ENCODE measurements at regions not wholly inside any gene's neighbourhood (a gene's known extent, or its start where the extent isn't known, plus 50 kb on each side); places are given as distances from the start of the nearest gene placed in this dataset.

- intact Hi-C loops (cut with micrococcal nuclease; ENCODE audit: unreplicated experiment): no loop called here
- TF ChIP-seq CTCF (conservative IDR thresholded peaks at IDR 0.05; ENCODE audit: low read length) (no peak), EZH2phosphoT487 (IDR thresholded peaks at IDR 0.05; ENCODE audit: borderline replicate concordance, low read depth, low read length) (no peak)
- no peaks in the 10 kb centered on the region for H3K79me2 ChIP-seq (ENCODE audit: insufficient read depth, low read depth, low read length)
- 0 out of 2 replicates have a peak, but pooled peaks cover 2% of the 10 kb centered on the region for H3K9me2 ChIP-seq (ENCODE audit: insufficient read depth, low read length)
- no peaks in the 10 kb centered on the region for H4K20me1 ChIP-seq (ENCODE audit: insufficient read depth, low read length)
- peaks cover 24% of the 10 kb centered on the region for H3K9me3 ChIP-seq (ENCODE audit: low read length)
- H3K4me2 ChIP-seq (ENCODE audit: low read length): no peak overlapping the region
- ChIA-PET POLR2A (interaction anchor here (0.6 to 1.7 kb wide), 2 partner anchors 9 to 347 kb away, joined by 3 to 8 read pairs; no protein-coding TSS in a partner anchor), CTCF (ENCODE audit: unreplicated experiment) (no interaction called here)
- H3K4me3 ChIP-seq (ENCODE audit: low read depth, low read length, poor library complexity, severe bottlenecking): no peak overlapping the region
- H2AFZ ChIP-seq (ENCODE audit: low read length): no peak overlapping the region
- no peak overlapping the region for H3K27ac ChIP-seq (ENCODE audit: low read depth, low read length, poor library complexity, severe bottlenecking)
- no peak for DNase-seq (ENCODE audit: low spot score)
- no peaks in the 10 kb centered on the region for H3K4me1 ChIP-seq (ENCODE audit: insufficient read depth, low read length, poor library complexity, severe bottlenecking)
- BruUV-seq (replicated peaks): no TSS peak
- H3K36me3 ChIP-seq (ENCODE audit: insufficient read depth, low read length): no peaks in the 10 kb centered on the region; the same call in 1 of the 2 replicates
Measured at GRCh38 chr4:123496421-123496820, 99.8 kb downstream of the SPRY1 start.

GRCh38 chr4:123497340-123497739 is 100.7 kb downstream of the SPRY1 start:
- Histone ChIP-seq H3K36me3 (ENCODE audit: insufficient read depth, low read length) (no peaks in the 10 kb centered on the region; the same call in 1 of the 2 replicates), H3K4me3 (ENCODE audit: low read depth, low read length, poor library complexity, severe bottlenecking) (no peak overlapping the region), H4K20me1 (ENCODE audit: insufficient read depth, low read length) (no peaks in the 10 kb centered on the region), H3K4me1 (ENCODE audit: insufficient read depth, low read length, poor library complexity, severe bottlenecking) (no peaks in the 10 kb centered on the region), H3K4me2 (ENCODE audit: low read length) (no peak overlapping the region), H3K79me2 (ENCODE audit: insufficient read depth, low read depth, low read length) (no peaks in the 10 kb centered on the region), H3K9me2 (ENCODE audit: insufficient read depth, low read length) (0 out of 2 replicates have a peak, but pooled peaks cover 2% of the 10 kb centered on the region), H2AFZ (ENCODE audit: low read length) (no peak overlapping the region), H3K9me3 (ENCODE audit: low read length) (peaks cover 20% of the 10 kb centered on the region; the same call in 1 of the 2 replicates), H3K27ac (ENCODE audit: low read depth, low read length, poor library complexity, severe bottlenecking) (no peak overlapping the region)
- ChIA-PET POLR2A (no interaction called here), CTCF (ENCODE audit: unreplicated experiment) (no interaction called here)
- intact Hi-C loops (cut with micrococcal nuclease; ENCODE audit: unreplicated experiment): no loop called here
- no peak for DNase-seq (ENCODE audit: low spot score)
- BruUV-seq (replicated peaks): no TSS peak
- TF ChIP-seq EZH2phosphoT487 (IDR thresholded peaks at IDR 0.05; ENCODE audit: borderline replicate concordance, low read depth, low read length) (no peak), CTCF (conservative IDR thresholded peaks at IDR 0.05; ENCODE audit: low read length) (no peak)

- Histone ChIP-seq H3K4me1 (ENCODE audit: insufficient read depth, low read length, poor library complexity, severe bottlenecking) (peaks cover 29% of the 10 kb centered on the region), H3K9me2 (ENCODE audit: insufficient read depth, low read length) (0 out of 2 replicates have a peak, but pooled peaks cover 2% of the 10 kb centered on the region), H3K4me2 (ENCODE audit: low read length) (no peak overlapping the region), H3K79me2 (ENCODE audit: insufficient read depth, low read depth, low read length) (no peaks in the 10 kb centered on the region), H3K9me3 (ENCODE audit: low read length) (peaks cover 20% of the 10 kb centered on the region; the same call in 1 of the 2 replicates), H3K27ac (ENCODE audit: low read depth, low read length, poor library complexity, severe bottlenecking) (no peak overlapping the region), H2AFZ (ENCODE audit: low read length) (no peak overlapping the region), H4K20me1 (ENCODE audit: insufficient read depth, low read length) (no peaks in the 10 kb centered on the region), H3K36me3 (ENCODE audit: insufficient read depth, low read length) (no peaks in the 10 kb centered on the region; the same call in 1 of the 2 replicates), H3K4me3 (ENCODE audit: low read depth, low read length, poor library complexity, severe bottlenecking) (no peak overlapping the region)
- TF ChIP-seq CTCF (conservative IDR thresholded peaks at IDR 0.05; ENCODE audit: low read length): no peak
- TF ChIP-seq EZH2phosphoT487 (IDR thresholded peaks at IDR 0.05; ENCODE audit: borderline replicate concordance, low read depth, low read length): no peak
- intact Hi-C loops (cut with micrococcal nuclease; ENCODE audit: unreplicated experiment): no loop called here
- no TSS peak for BruUV-seq (replicated peaks)
- ChIA-PET CTCF (ENCODE audit: unreplicated experiment) (no interaction called here), POLR2A (interaction anchor here (0.5 to 1.3 kb wide), 3 partner anchors 18 to 106 kb away, joined by 3 to 4 read pairs (median 3); no protein-coding TSS in a partner anchor)
- DNase-seq (ENCODE audit: low spot score): no peak
Measured at GRCh38 chr4:123501733-123502132, 105.1 kb downstream of the SPRY1 start.

Measured in OCI-LY7 (cell line).